ENCODE measurements at regions not wholly inside any gene's neighbourhood (a gene's known extent, or its start where the extent isn't known, plus 50 kb on each side); places are given as distances from the start of the nearest gene placed in this dataset.

DNA sequence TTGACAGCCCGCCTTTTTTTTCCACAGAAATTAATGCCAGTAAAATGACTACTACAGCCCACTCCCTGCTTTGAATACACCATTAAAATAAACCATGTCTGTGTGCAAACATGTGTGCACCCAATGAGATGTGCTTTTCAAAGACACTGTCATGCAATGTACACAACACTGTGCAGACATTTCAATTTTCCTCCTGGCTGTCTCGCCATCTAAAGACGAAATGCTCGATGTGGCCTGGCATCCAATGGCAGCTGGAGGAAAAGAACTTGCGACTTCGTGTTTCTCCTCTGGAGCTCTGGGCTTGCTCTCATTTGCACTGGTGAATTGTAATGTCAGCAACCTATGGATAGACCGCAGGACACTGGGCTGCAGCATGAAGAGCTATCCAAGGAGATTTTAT lies 147.0 kb upstream of the NAV2 start:
- POLR2A ChIA-PET: interaction anchor here (0.6 kb wide), 1 partner anchor 338 kb away, joined by 3 read pairs; no protein-coding TSS in a partner anchor
- H3K4me3 ChIP-seq: no peak overlapping the region
- no TSS peak for BruUV-seq (replicated peaks)
- no peaks in the 10 kb centered on the region for H3K9me3 ChIP-seq (replicated peaks; ENCODE audit: control insufficient read depth, insufficient read depth, low read length)
- WGBS (ENCODE audit: insufficient coverage, insufficient replicate concordance, low lambda C conversion rate, missing lambda C conversion rate): 40% methylated on average over 7 of the region's 7 CpGs
- H3K79me2 ChIP-seq (ENCODE audit: control insufficient read depth, insufficient read depth, low read length): no peaks in the 10 kb centered on the region
- no peaks in the 10 kb centered on the region for H3K4me1 ChIP-seq (ENCODE audit: control insufficient read depth, insufficient read depth, low read length)
- DNase-seq (ENCODE audit: low read depth, low spot score) (no peak), ATAC-seq (no peak), FAIRE-seq (no peak)
- intact Hi-C loops (cut with micrococcal nuclease; ENCODE audit: unreplicated experiment) (loop anchor here (2.0 kb wide), 2 partner anchors 235 to 243 kb away; no protein-coding TSS in a partner anchor), in situ Hi-C loops (cut with MboI) (loop anchor here (5.0 kb wide), 2 partner anchors 172 to 337 kb away; no protein-coding TSS in a partner anchor)
- H4K20me1 ChIP-seq (ENCODE audit: control insufficient read depth, insufficient read depth): no peaks in the 10 kb centered on the region
- CTCF ChIA-PET: interaction anchor here (0.8 to 6.3 kb wide), 16 partner anchors 8 to 350 kb away, joined by 3 to 91 read pairs (median 4); no protein-coding TSS in a partner anchor
- H2AFZ ChIP-seq (ENCODE audit: control insufficient read depth, low read depth, low read length): no peak overlapping the region
- no peak overlapping the region for H3K4me2 ChIP-seq (ENCODE audit: control insufficient read depth, insufficient read depth)
- H3K27ac ChIP-seq (ENCODE audit: control insufficient read depth, insufficient read depth): no peak overlapping the region
- SMC1A ChIA-PET (ENCODE audit: uncharacterized antibody, unreplicated experiment): interaction anchor here (0.7 to 6.4 kb wide), 6 partner anchors 29 to 337 kb away, joined by 3 to 53 read pairs (median 12); no protein-coding TSS in a partner anchor
- no peak overlapping the region for H3K9ac ChIP-seq (ENCODE audit: control insufficient read depth, insufficient read depth, low read length)
- TF ChIP-seq HCFC1 (IDR thresholded peaks at IDR 0.05; ENCODE audit: low read length) (no peak), NFIC (IDR thresholded peaks at IDR 0.05; ENCODE audit: low read depth, low read length) (no peak)
- H3K36me3 ChIP-seq (ENCODE audit: control insufficient read depth in 2 of 2, insufficient read depth in 2 of 2, low read length in 1 of 2): no peaks in the 10 kb centered on the region
- RAD21 ChIA-PET (ENCODE audit: unreplicated experiment): interaction anchor here (4.6 to 5.3 kb wide), 2 partner anchors 177 to 336 kb away, joined by 31 to 48 read pairs; no protein-coding TSS in a partner anchor
- no peaks in the 10 kb centered on the region; a peak in 2 of 4 replicates for H3K27me3 ChIP-seq (replicated peaks in 1 of 2; ENCODE audit: control insufficient read depth in 2 of 2, insufficient read depth in 2 of 2, low read length in 1 of 2)

DNA sequence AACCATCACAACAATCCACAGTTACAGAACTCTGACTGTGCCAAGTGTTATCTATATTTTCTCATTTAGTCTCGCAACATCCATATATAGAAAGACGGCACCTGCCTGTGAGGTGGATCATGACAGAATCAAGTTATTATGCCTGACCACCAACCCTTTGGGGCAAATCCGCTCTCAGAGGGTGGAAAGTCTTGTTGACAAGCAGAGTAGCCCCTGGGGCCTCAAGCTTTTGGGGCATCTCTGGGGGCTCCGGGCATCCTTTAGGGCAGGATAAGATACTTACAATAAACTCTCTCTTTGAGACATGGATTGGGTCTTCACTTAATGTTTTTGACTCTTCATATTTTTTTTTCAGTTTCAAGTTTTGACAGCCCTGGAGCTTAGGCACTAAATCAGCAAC lies 150.5 kb upstream of the NAV2 start:
- Histone ChIP-seq H3K9ac (ENCODE audit: control insufficient read depth, insufficient read depth, low read length) (no peak overlapping the region), H3K27me3 (replicated peaks in 1 of 2; ENCODE audit: control insufficient read depth in 2 of 2, insufficient read depth in 2 of 2, low read length in 1 of 2) (no peaks in the 10 kb centered on the region; a peak in 2 of 4 replicates), H4K20me1 (ENCODE audit: control insufficient read depth, insufficient read depth) (no peaks in the 10 kb centered on the region), H2AFZ (ENCODE audit: control insufficient read depth, low read depth, low read length) (no peak overlapping the region), H3K4me3 (no peak overlapping the region), H3K36me3 (ENCODE audit: control insufficient read depth in 2 of 2, insufficient read depth in 2 of 2, low read length in 1 of 2) (no peaks in the 10 kb centered on the region), H3K4me2 (ENCODE audit: control insufficient read depth, insufficient read depth) (no peak overlapping the region), H3K27ac (ENCODE audit: control insufficient read depth, insufficient read depth) (no peak overlapping the region), H3K9me3 (replicated peaks; ENCODE audit: control insufficient read depth, insufficient read depth, low read length) (no peaks in the 10 kb centered on the region), H3K79me2 (ENCODE audit: control insufficient read depth, insufficient read depth, low read length) (no peaks in the 10 kb centered on the region), H3K4me1 (ENCODE audit: control insufficient read depth, insufficient read depth, low read length) (no peaks in the 10 kb centered on the region)
- WGBS (ENCODE audit: insufficient coverage, insufficient replicate concordance, low lambda C conversion rate, missing lambda C conversion rate): 47% methylated on average over 4 of the region's 4 CpGs
- ChIA-PET POLR2A (no interaction called here), RAD21 (ENCODE audit: unreplicated experiment) (interaction anchor here (1.7 to 5.3 kb wide), 3 partner anchors 181 to 340 kb away, joined by 5 to 48 read pairs (median 31); no protein-coding TSS in a partner anchor), SMC1A (ENCODE audit: uncharacterized antibody, unreplicated experiment) (interaction anchor here (1.8 to 6.4 kb wide), 3 partner anchors 181 to 340 kb away, joined by 6 to 53 read pairs (median 41); no protein-coding TSS in a partner anchor), CTCF (interaction anchor here (1.2 to 6.3 kb wide), 11 partner anchors 9 to 348 kb away, joined by 3 to 91 read pairs (median 7); no protein-coding TSS in a partner anchor)
- BruUV-seq (replicated peaks): no TSS peak
- no peak for FAIRE-seq
- no peak for ATAC-seq
- in situ Hi-C loops (cut with MboI) (no loop called here), intact Hi-C loops (cut with micrococcal nuclease; ENCODE audit: unreplicated experiment) (loop anchor here (5.0 kb wide), 1 partner anchor 570 kb away; no protein-coding TSS in a partner anchor)
- DNase-seq (ENCODE audit: low read depth, low spot score): no peak
- no peak for TF ChIP-seq CBX3 (IDR thresholded peaks at IDR 0.05; ENCODE audit: borderline replicate concordance, low read depth)
- TF ChIP-seq, protein P1, sequence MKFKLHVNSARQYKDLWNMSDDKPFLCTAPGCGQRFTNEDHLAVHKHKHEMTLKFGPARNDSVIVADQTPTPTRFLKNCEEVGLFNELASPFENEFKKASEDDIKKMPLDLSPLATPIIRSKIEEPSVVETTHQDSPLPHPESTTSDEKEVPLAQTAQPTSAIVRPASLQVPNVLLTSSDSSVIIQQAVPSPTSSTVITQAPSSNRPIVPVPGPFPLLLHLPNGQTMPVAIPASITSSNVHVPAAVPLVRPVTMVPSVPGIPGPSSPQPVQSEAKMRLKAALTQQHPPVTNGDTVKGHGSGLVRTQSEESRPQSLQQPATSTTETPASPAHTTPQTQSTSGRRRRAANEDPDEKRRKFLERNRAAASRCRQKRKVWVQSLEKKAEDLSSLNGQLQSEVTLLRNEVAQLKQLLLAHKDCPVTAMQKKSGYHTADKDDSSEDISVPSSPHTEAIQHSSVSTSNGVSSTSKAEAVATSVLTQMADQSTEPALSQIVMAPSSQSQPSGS (IDR thresholded peaks at IDR 0.05; ENCODE audit: low read length): no peak
- TF ChIP-seq MYB (IDR thresholded peaks at IDR 0.05; ENCODE audit: borderline replicate concordance, low read depth, low read length): no peak
- TF ChIP-seq MTA3 (IDR thresholded peaks at IDR 0.05; ENCODE audit: borderline replicate concordance, low read length): no peak
- no peak for TF ChIP-seq SMAD1 (IDR thresholded peaks at IDR 0.05; ENCODE audit: low read depth, partially characterized antibody)
- TF ChIP-seq KAT2A (conservative IDR thresholded peaks at IDR 0.05; ENCODE audit: control insufficient read depth, low read depth, low read length): no peak
- TF ChIP-seq, protein P2, sequence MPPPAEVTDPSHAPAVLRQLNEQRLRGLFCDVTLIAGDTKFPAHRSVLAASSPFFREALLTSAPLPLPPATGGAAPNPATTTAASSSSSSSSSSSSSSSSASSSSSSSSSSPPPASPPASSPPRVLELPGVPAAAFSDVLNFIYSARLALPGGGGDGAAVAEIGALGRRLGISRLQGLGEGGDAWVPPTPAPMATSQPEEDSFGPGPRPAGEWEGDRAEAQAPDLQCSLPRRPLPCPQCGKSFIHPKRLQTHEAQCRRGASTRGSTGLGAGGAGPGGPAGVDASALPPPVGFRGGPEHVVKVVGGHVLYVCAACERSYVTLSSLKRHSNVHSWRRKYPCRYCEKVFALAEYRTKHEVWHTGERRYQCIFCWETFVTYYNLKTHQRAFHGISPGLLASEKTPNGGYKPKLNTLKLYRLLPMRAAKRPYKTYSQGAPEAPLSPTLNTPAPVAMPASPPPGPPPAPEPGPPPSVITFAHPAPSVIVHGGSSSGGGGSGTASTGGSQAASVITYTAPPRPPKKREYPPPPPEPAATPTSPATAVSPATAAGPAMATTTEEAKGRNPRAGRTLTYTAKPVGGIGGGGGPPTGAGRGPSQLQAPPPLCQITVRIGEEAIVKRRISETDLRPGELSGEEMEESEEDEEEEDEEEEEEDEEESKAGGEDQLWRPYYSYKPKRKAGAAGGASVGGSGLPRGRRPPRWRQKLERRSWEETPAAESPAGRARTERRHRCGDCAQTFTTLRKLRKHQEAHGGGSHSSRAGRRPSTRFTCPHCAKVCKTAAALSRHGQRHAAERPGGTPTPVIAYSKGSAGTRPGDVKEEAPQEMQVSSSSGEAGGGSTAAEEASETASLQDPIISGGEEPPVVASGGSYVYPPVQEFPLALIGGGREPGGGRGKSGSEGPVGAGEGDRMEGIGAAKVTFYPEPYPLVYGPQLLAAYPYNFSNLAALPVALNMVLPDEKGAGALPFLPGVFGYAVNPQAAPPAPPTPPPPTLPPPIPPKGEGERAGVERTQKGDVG (CRISPR knock-in tag; IDR thresholded peaks at IDR 0.05): no peak
- TF ChIP-seq CBX5 (IDR thresholded peaks at IDR 0.05; ENCODE audit: low read depth): no peak

Measured in GM12878 (cell line).